ENCODE measurements at regions not wholly inside any gene's neighbourhood (a gene's known extent, or its start where the extent isn't known, plus 50 kb on each side); places are given as distances from the start of the nearest gene placed in this dataset.
"Not testable (repeated sequence)": the region's sequence is repeated elsewhere in the genome, so short reads cannot be mapped to it uniquely, and the experiment has no call there.

DNA sequence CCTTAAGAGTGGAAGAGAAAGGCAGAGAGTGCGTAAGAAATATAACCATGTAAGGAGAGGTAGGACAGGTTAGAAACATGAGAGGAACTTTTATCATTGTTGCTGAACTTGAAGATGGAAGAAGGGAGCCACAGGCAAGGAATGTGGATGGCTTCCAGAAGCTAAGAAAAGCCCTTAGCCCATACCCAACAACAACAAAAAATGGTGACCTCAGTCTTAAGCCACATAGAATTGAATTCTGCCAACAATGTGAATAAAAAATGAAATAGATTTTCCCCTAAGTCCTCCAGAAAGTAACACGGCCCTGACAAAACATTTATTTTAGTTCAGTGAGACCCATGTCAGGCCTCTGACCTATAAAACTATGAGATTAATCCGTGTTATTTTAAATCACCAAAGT lies 767.3 kb downstream of the FAM181B start:
- DNase-seq, result no peak

DNA sequence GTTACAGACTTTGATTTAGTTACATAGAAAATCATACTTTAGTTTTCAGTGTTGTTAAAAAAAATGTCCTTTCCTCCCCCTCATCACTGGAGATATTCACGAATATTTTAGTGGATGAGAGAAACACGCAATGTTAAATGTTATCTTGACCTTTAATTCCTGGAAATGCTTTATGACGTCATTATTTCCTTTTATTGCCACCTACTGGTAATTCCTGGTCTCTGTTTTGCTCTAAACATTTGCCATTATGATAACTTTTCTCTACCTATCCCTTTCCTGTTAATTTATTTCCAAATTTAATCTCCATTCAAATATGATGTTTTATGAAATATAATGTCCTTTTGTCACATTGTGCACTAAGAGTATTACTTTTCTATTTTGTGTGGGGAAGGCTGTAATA lies 770.6 kb downstream of the FAM181B start:
- DNase-seq, result no peak

DNA sequence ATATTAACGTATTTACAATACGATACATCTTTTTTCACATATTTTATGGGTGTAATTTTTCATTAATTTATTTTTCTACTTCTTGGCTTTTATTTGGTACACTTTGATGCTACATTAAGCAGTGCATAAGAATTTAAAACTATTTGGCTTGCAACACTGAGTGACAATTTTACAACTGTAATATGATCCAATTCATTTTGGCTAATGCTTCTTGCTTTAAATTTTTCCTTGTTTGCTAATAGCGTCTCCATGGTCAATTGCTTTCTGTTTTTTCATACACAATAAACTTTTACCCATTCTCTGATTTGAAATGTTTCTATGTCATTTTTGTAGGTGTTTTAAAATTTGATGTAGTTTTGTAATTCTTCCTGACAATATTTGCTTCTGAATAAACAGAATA lies 773.2 kb downstream of the FAM181B start:
- no peak for DNase-seq

DNA sequence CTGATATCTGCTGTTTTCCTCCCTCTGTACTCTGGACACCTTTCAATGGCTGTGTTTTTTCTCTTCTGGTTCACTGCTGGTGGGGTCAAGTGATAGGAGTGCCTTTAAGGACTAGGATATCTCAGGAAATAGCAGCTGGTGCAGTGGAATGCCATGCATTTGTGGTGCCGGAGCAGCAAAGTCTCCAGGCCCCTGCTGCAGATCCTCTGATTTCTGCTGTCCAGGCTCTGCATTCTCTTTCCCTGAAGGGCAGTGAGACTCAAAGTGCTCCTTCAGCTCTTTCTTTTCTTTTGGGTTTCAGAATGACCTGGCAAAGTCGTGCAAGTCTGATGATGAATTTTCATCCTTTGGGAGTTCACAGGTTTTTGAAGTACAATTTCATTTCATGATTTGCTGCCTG lies 774.3 kb downstream of the FAM181B start:
- DNase-seq, result no peak

DNA sequence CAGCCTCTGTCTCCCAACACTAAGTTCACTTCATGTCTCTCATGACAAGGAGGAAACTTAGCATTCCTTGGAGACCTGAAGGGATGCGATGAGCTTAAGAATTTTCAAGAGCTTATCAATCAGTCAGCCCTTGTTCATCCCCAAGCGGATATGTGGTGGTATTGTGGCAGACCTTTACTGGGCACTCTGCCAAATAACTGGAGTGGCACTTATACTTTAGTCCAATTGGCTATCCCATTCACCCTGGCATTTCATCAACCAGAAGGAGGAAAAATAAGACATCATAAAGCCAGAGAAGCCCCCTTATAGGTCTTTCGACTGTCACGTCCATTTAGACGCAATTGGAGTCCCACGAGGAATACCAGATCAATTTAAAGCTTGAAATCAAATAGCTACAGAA lies 779.4 kb downstream of the FAM181B start:
- DNase-seq, result not testable (repeated sequence)

DNA sequence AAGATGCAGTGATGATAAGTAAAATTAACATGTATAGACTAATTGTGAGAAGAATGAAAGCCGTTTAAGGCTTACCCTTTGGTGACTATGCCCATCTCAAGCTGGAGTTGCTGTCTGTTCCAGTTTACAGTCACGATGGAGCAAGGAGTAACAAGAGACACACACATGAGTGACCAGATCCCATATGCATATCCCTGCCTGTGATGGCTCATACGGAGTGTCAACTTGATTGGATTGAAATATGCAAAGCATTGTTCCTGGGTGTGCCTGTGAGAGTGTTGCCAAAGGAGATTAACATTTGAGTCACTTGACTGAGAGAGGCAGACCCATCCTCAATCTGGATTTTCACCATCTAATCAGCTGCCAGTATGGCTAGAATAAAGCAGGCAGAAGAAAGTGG lies 786.8 kb downstream of the FAM181B start:
- no peak for DNase-seq

DNA sequence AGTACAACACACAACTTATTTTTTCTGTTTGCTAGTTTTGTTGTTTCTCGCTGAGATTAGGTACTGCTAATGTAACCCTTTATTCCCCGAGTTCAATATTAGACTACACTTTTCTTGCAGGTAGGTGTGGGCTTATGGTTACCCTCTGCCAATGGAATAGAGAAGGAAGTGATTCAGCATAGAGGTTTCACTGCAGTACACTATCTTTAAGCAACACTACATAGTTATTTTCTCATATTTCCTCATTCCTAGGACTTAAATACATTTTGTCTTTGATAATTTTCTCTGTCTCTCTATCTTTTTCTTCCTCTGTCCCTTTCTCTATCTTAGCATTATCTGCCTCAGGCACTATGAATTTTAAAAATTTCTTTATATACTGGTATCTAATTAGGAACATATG lies 791.0 kb downstream of the FAM181B start:
- DNase-seq, result no peak

DNA sequence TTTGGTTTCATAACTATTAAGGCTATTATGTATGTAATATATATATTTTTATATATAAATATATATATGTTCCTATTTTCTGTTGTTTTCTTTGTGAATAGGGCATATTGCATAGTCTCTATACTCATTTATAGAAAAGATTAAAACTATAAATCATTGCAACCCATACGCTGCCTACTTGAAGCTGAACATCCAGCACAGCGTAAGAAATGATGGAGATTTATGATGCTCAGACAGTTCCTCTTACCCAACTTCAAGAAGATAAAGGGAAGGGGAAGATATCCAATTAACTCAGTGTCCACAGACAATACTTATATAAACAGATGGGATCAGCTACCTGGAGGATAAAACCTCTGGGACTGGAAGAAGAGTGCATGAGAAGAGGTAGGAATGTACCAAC lies 791.7 kb downstream of the FAM181B start:
- DNase-seq, result no peak

DNA sequence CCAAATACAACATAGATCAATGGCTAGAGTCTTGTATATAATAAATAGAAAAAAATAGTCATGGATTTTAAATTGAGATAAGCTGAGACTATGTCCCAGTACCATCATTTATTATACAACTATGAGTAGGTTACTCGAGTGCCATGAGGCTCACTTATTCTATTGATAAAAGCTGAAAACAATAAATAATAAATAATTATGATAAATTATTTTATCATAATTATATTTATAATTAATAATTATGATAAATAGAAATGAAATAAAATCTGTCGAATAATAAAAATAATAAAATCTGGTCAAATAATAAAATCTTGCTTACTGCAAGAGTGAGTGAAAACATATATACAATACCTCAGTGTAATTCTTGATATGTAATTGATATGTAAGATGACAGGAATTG lies 801.4 kb downstream of the FAM181B start:
- no peak for DNase-seq

DNA sequence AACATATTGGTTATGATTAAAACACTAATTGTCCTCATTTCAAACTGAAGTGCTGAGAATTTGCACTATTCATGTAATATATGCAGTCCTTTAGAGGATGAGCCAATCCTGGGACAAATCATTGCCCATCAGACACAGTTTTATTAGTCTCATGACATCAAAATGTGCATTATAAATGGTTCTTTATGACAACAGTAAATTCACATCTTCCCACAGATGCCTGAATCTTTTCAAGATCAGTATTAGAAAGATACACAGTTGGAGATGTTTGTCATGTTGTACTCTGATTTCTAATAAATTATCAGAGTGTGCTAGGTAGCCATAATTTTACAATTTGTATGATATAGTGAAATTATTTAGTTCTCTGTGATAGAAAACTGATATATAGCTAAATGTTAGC lies 813.5 kb downstream of the FAM181B start:
- DNase-seq, result no peak

DNA sequence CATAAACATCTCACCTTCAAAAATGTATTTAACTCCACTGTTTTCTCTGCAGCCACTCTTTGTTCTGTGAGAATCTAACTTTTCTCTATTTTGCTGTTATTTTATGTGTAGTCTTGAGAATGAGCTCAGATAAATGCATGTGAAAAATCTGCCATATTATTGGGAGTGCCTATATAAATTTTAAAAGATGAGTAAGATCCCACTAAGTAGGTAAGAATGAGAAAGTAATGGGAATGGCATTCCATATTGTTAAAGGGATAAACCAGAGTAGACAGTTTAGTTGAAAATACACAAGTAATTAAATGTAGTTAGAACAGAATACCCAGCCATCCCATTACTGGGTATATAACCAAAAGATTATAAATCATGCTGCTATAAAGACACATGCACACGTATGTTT lies 817.2 kb downstream of the FAM181B start:
- no peak for DNase-seq

DNA sequence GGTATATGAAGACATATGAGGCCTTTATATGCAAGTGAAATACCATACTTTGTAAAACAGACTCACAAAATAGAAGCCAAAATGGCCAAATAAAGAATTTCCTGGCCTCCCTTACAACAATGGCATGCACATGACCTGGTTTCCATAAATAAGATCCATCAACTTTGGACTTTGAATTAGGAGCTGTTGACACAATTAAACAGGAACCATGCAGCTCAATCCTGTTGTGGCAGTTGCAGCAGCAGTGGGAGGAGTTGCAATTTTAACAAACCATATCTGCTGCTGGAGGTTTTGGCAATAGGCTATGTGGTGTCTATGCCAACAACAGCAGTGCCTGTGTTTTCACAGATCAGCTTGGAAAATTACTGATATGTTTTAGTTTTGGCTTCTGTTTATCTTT lies 818.6 kb downstream of the FAM181B start:
- DNase-seq, result no peak

DNA sequence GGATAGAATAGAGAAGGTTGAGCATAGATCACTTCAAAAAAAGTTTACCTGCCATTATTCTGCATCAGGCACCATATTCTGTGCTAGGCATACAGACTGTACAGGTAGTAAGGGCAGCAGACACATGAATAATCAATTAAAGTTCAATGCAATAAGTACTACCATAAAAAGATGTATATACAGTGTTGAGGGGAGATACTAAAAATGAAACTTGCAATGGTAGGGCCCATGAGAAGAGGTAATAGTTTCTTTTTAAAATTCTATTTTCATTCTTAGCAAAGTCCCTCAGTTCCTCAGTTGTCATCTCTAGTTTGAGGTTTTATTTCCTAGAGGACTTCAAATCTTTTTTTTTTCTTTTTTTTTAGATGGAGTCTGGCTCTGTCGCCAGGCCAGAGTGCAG lies 819.9 kb downstream of the FAM181B start:
- DNase-seq, result no peak

DNA sequence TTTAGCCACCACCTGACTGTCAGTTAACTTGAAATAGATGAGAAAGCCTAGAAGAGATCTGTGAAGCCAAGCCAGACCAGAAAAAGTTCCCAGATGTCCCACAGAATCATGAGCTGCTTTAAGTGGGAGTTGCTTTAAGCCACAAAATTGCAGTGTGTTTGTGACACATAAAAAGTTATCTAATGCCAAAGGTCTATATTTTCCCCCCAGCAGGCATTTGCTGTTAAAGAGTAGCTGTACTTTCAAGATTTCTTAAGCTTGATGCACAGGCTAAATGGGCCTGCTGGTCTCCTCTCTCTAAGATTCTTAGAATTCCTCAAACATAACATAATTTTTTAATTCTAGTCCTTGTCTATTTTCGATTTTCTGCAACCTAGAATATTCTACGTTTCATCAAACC lies 825.7 kb downstream of the FAM181B start:
- DNase-seq, result no peak

DNA sequence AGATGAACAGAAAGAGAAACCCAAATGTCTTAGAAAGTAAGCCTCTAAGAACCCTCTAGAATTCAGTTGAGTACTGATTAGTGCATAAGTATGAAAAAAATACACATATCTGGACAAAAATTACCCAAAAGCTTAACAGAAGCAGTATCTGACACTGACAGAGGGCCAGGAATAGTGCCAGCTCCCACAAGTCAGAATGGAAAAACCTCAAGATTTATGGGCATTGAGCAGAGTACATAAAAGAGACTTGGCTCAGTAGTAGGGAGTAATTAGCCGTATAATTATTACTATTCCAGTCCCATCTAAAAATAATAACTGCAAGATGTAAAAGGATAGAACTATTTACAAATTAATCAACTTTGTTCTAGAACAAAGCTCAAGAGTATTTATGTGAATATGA lies 834.5 kb downstream of the FAM181B start:
- DNase-seq, result no peak

DNA sequence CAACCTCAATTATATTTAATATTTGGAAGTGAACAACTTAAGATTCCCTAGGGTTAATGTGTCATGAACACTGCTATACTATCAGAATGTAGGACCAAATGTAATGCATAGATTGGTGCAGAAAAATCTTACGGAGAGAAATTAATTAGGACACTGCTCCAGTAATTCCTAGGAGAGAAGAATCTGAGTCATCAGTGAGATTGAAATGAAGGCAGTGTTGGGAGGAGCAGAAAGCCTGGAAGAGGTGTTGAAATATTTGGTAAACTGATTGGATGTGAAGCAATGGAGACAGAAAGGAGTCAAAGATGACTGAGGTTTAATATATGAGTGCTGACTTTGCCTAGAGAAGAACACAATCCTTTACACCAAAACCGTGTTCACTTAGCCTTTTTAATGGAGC lies 836.0 kb downstream of the FAM181B start:
- no peak for DNase-seq

DNA sequence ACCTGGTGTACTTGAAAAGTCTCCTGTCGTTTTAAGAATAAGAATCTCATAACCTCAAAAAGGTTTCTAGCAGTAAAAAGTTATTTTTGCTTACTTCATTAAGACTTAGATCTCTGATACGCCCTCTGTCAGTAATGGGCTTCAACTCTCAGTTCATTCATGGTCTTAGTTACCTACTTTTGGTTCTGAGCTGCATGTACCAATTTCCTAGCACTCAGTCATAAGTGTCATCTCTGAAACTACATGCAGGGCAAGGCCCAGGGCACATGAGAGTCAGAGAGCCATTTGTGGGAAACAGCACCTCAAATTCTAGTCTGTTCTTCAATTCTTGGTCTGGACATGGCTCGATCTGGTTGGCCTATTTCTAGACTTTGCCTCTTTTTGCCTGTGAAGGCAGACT lies 838.4 kb downstream of the FAM181B start:
- no peak for DNase-seq

DNA sequence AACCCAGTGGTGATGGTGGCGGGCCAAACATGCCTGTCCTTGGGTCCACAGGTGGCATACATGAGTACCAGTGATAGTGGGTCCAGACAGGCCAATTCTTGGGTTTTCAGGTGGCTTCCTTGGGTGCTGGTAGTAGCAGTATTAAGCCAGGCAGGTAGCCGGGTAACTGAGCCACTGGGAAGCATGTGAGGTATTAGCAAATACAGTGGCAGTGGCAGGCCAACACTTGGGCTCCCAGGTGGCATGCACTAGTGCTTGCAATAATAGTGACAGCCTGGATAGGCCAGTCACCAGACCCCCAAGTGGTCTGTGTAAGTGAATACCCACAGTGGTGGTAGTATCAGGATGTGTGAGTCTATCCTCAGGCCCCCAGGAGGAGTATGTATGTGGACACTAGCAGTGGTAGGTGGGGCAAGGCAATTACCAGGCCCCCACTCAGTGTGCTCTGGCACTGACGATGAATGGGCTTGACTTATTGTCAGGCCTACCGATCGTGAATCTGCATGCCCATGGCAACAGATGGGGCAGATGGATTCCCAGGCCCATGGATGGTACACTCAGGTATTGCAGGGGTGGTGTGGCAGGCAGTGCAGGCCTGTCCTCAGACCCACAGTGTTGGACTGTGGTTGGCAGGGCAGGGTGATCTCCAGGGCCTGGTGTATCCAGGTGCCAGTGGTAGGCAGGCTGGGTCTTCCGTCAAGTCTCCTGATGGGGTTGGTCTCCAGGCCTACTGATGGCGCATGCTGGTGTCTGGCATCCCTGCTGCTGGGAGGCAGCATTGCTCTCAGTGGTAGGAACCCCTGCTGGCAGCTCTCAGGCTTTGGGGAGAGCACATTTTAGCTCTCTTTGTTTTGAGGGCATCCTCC lies 840.7 kb downstream of the FAM181B start:
- no peak for DNase-seq

DNA sequence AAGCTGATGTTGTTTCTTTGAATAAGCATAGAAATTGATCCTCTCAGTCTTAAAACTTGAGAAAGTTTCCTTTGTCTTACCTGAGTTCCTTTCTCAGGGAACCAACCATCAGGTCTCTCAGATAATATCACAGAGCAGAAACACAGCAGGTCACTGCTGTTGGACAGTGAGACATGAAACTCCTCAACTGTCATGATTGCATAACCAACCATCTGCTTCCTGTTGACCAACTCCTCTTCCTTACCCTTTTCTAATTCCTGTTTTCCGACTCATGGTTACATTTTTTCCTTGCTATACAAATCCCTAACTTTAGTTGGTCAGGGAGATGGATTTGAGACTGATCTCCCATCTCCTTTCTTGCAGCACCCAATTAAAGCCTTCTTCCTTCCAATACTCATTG lies 845.3 kb downstream of the FAM181B start:
- no peak for DNase-seq

DNA sequence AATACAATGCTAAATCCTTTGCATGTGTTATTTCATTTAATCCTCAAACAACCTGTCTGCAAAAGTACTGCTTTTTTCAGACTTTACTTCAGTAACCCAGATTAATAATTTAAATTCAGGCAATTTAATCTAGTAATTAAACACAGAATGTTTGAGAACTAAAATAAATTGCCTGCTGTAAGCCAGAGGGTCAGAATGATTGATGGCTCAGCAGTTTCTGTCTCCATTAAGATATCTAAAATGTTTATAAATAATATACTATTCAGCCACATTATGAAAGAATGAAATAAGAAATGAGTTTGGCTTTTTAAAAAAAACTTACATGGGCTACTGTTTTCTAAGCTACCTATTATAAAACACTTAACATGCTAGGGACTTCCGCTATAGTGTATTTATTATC lies 846.0 kb downstream of the FAM181B start:
- DNase-seq, result no peak

DNA sequence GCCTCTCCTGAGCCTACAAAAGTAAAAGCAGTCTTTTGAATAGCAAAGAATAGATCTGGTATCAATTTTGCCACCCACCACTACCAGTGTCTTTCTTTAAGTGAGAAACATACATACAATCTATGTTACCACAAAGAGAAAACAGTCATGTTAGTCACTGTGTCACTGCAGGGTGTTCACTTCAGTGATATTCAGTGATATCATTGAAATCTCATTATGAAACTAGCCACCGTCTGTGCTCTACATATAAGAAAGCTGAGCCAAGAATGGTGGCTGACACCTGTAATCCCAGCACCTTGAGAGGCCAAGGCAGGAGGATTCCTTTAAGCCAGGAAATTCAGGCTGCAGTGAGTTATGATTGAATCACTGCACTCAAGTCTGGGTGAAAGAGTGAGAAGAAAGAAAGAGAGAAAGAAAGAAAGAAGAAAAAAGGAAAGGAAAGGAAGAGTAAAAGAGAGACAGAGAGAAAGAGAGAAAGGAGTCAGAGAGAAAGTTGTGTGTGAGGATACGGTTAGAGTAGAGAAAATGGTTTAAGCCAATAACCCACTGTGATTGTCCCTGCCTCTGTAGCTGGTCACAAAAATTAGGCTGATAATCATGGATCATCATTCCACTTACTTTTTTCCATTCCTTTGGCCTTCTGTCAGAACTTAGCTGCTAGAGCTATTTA lies 847.1 kb downstream of the FAM181B start:
- DNase-seq, result no peak

DNA sequence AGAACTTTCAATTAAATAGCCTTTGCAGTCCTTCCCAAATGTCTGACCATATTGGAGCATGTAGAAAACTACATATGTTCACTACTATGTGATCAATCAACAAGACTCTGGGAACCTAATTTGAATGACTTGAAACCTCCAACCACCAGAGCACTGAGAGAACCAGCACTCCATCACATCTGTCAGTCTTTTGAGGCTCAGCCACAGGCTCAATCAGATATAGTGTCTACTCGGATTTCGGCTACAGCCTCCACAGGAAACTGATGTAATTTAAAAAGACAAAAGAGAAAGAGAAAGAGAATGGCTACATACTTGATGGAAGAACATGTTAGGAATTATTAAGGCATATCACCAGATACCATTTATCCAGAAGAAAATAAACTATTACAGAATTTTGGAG lies 859.0 kb downstream of the FAM181B start:
- no peak for DNase-seq

DNA sequence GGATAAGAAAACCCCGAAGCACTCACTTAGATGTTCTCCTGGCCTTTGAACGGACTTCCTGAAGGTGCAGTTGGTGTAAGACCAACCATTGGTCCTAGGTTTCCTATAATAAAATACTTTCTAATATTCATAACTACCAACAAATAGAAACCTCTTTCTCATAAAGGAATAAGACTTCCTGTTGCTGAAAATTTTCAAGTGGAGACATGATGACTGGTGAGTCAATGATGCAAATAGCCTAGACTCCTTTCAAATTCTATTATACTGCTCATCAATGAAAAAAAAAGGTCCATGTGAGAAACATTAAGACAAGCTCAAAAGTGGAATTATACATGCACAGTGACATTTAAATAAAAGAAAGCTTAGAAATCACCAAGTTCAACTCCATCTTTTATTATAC lies 862.8 kb downstream of the FAM181B start:
- DNase-seq, result no peak

DNA sequence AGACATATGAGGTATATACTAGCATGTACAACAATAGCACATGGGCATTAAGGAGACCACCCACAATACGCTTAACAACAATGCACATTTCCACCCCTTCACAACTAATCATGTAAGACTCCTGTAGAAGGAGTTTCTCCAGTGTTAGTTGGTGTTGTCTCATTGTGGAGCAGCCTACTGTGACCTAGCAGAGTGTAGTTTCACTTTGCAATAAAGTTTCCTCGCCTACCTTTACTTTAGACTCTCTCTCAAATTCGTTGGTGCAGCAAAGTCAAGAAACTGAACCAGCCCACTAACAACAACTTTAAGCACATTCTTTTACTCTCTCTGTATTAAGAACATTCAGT lies 863.6 kb downstream of the FAM181B start:
- no peak for DNase-seq

Measured in activated CD8-positive, alpha-beta memory T cell treated with anti-CD3 and anti-CD28 coated beads, Interleukin-2, amount 50 U/mL, for 4 hours (primary cell).